GM18909 (cell line): ENCODE measurements at regions not wholly inside any gene's neighbourhood (a gene's known extent, or its start where the extent isn't known, plus 50 kb on each side); places are given as distances from the start of the nearest gene placed in this dataset.

Experiments used
- ATAC-seq: cut with Tn5 transposase; IDR thresholded peaks from one replicate; pipeline ENCODE4 v1.9.1; 2021; ENCODE audit warnings: mild to moderate bottlenecking; ENCODE audit not compliant: unreplicated experiment, poor library complexity

GRCh38 chr6:208364-208763 is 83.9 kb upstream of the DUSP22 start:
- ATAC-seq, result no peak

- ATAC-seq, result no peak
These were observed 83.3 kb upstream of the DUSP22 start for GRCh38 chr6:208938-209337.

GRCh38 chr6:209432-210103 is 82.7 kb upstream of the DUSP22 start:
- ATAC-seq, result peak; percentile 79

- ATAC-seq, result no peak
These were observed 82.2 kb upstream of the DUSP22 start for GRCh38 chr6:210104-210456.

- ATAC-seq, result no peak
These were observed 81.4 kb upstream of the DUSP22 start for GRCh38 chr6:210778-211374.

- no peak for ATAC-seq
These were observed 80.3 kb upstream of the DUSP22 start for GRCh38 chr6:211871-212497.

- ATAC-seq, result no peak
These were observed 79.0 kb upstream of the DUSP22 start for GRCh38 chr6:213284-213683.

- no peak for ATAC-seq
These were observed 77.9 kb upstream of the DUSP22 start for GRCh38 chr6:214428-214827.

DNA sequence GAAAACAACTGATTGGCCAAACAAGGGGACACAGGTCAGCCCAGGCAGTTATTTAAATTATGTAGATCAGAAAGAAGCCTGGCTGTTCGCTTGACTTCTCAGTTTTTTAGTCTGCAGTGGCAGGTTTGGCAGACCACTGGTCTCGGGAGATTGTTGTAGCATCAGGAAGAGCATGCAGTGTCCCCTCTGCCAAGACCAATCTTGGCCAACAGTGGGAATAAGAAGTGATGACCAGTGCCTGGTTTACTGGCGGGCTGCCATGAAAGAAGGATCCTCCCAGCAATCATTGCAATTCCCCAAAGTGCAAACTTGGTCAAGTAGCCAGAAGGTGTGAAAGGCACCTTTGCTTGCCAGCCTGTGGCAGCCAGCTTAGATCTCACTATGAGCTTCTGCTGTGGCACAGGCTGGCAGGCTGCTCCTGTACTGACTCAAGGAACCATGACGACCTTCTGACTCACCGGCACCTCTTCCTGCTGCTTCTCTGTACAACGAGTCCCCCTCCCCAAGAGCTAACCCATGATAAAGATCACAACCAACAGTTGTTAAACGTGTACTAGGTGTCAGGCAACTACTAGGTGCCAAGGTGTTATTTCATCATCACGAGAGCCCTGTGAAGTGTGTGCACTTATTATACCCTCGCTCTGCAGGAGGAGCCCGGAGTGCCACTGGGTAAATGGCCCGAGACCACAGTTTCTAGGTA is 76.8 kb upstream of the DUSP22 start:
- no peak for ATAC-seq

DNA sequence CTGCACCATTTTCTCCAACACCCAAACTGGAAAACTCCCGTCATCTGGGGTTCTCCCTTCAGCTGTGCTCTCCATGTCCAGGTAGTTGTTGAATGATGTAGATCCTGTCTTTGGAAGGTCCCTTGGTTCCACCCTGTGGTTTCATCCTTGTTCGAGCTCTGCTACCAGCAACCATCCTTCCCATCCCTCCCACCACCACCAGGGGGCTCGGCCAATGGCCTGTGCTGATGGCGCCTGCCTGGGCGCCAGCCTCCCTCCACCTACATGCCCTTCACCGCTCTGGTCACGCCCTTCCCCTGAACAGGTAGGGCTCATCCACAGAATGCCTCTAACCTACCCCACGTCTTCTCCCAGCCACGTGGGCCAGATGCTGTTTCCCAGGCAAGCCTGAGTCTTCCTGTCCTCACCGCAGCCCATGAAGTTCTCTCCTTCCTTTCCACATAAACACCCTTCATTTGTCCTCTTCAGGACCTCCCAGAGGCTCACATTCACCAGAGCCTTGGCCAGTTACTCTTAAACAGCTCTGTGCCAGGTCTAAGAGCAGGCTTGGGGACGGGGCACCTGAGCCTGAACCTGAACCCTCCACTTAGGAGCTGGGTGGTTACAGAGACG is 75.1 kb upstream of the DUSP22 start:
- no peak for ATAC-seq

DNA sequence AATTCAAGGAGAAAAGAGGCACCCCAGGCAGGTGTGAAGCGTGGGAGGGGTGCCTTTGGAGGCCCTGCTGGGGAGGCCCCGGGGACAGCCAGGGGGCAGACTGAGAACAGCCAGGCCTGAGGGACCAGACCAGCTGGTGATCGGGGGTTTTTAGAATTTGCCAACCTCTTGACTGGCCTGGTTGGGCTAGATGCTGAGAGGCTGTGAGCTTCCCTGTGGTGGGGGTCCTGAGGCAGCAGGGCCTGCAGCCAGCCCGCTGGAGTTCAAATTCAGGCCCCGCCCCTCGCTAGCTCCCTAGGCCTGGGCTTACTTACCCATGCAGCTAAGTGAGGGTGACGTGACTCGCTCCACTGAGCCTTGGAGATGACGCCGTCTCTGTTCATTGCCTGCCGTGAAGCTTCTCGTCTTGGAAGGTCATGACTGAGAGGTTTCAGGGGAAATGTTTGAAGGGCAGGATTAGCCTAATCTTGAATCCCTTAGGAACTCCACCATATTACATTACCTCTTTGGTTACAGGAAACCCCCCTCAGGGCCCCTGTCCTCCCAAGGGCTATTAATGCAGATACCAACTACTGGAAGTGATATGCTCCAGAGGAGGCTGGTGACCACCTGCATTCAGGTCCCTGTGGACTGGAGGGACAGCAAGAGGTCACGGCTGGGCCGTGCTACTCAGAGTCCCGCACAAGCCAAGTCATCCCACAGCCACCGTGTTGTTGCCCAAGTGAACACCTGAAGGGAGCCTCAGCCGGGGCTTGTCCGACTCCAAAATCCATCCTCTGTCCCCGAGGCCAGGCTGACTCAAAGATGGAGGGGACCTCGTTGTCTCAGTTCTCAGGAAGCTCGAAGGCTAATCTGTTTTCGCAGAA is 73.9 kb upstream of the DUSP22 start:
- ATAC-seq, result peak; percentile 41

DNA sequence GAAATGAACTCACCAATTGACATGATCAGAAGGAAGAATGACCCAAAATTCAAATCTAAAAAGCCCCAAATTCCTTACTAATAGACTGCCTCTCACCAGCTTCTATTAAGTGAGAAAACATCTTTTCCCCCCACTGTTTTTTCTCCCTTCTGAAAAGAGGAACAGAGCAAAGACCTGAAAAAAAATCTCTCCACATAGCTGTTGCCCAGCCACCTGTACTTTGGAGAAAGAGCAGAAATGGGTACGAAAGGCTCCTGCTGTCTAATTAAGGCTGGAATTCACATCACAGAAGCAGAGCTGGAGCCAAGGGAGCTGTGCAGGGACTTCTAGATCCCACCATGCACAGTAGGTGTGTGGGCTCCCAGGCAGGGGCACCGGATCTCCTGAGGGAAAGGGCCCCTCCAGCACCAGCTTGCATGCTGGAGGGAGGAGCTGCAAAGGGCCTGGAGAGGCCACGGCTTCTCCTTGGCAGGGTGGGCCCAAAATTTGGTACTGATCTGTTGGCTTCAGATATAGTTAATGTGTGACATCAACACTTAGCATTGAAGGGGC is 73.2 kb upstream of the DUSP22 start:
- no peak for ATAC-seq

DNA sequence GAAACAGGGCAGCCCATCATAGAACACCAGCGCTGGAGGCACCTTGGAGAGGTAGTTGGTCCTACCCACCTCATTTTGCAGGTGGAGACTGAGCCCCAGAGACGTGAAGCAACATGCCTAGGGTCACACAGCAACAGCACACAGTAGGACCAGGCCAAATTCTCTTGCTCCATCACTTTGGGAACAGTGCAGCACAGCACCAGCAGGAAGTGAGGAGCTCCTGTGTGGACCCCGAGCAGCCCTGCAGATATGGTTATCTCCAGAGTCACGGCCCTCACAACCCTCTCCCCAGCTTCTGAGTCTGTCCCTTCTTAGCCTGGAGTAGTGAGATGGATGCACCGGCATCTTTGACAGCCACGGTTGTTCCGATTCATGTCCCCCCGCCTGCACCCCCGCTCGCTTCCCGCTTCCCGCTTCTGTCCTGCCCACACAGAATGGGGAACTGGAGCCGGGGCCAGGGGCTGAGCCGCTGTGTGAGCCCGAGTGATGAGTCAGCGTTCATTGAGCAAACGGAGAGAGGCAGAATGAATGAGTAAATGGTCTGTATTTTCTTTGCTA is 72.6 kb upstream of the DUSP22 start:
- ATAC-seq, result no peak

- ATAC-seq, result no peak
These were observed 72.0 kb upstream of the DUSP22 start for GRCh38 chr6:220312-220711.

GRCh38 chr6:220721-221475 is 71.4 kb upstream of the DUSP22 start:
- no peak for ATAC-seq

GRCh38 chr6:221531-222349 is 70.5 kb upstream of the DUSP22 start:
- no peak for ATAC-seq

GRCh38 chr6:222468-222867 is 69.8 kb upstream of the DUSP22 start:
- ATAC-seq, result no peak

DNA sequence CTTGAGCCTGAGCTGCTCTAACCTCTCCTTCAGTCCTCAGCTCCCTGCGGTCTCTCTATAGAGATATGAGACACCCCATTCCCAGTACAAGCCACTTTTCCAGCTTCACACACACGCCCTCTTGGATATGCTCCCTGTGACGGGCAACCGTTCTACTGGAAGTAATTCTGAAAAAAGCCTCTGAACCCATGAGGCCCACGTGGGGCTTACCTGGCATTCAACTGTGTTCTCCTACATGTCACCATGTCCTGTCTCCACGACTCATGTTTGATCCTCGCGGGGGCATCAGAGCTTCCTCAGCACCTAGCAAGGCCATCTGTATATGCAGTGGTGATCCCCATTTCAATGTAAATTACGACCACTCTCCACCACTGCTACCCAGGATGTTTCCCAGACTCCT is 69.2 kb upstream of the DUSP22 start:
- ATAC-seq, result no peak
